GM12865 (cell line): ENCODE measurements at regions not wholly inside any gene's neighbourhood (a gene's known extent, or its start where the extent isn't known, plus 50 kb on each side); places are given as distances from the start of the nearest gene placed in this dataset.

Source experiments
- DNase-seq: peaks from one replicate; pipeline ENCODE4 v3.0.0; 2010; ENCODE audit warnings: low read depth
- H3K4me3 ChIP-seq: 2 replicates; pipeline ENCODE4 v1.5.1; 2011; ENCODE audit warnings: mild to moderate bottlenecking, low read depth, low read length, control low read depth
- TF ChIP-seq, protein P1 (sequence below): IDR thresholded peaks from 2 replicates; pipeline ENCODE4 v1.5.1; 2011; ENCODE audit warnings: low read length, control low read depth, low read depth, inconsistent platforms; ENCODE audit not compliant: insufficient read depth; ENCODE audit errors: missing control alignments

DNA sequence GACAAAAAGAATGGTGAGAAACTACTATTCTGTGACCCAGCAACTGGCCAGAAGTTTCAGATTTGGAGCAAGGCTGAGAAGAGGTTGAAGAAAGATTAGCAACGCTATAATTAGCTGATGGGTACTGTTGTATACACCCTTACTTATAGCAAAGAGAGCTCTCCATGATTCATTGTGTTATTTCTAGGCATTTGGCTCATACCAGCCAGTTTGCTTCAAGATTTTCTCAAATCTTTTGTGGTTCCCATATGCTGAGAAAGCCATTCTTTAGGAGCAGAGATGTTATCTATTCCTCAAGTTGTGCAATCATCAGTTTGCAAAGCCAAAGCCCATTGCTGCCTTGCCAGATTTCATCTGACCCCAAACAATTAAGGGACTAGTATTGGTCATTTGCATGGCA is 179.4 kb downstream of the ETS1 start:
- TF ChIP-seq, protein P1, sequence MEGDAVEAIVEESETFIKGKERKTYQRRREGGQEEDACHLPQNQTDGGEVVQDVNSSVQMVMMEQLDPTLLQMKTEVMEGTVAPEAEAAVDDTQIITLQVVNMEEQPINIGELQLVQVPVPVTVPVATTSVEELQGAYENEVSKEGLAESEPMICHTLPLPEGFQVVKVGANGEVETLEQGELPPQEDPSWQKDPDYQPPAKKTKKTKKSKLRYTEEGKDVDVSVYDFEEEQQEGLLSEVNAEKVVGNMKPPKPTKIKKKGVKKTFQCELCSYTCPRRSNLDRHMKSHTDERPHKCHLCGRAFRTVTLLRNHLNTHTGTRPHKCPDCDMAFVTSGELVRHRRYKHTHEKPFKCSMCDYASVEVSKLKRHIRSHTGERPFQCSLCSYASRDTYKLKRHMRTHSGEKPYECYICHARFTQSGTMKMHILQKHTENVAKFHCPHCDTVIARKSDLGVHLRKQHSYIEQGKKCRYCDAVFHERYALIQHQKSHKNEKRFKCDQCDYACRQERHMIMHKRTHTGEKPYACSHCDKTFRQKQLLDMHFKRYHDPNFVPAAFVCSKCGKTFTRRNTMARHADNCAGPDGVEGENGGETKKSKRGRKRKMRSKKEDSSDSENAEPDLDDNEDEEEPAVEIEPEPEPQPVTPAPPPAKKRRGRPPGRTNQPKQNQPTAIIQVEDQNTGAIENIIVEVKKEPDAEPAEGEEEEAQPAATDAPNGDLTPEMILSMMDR, result no peak
- H3K4me3 ChIP-seq, result no peak overlapping the region
- DNase-seq, result no peak

DNA sequence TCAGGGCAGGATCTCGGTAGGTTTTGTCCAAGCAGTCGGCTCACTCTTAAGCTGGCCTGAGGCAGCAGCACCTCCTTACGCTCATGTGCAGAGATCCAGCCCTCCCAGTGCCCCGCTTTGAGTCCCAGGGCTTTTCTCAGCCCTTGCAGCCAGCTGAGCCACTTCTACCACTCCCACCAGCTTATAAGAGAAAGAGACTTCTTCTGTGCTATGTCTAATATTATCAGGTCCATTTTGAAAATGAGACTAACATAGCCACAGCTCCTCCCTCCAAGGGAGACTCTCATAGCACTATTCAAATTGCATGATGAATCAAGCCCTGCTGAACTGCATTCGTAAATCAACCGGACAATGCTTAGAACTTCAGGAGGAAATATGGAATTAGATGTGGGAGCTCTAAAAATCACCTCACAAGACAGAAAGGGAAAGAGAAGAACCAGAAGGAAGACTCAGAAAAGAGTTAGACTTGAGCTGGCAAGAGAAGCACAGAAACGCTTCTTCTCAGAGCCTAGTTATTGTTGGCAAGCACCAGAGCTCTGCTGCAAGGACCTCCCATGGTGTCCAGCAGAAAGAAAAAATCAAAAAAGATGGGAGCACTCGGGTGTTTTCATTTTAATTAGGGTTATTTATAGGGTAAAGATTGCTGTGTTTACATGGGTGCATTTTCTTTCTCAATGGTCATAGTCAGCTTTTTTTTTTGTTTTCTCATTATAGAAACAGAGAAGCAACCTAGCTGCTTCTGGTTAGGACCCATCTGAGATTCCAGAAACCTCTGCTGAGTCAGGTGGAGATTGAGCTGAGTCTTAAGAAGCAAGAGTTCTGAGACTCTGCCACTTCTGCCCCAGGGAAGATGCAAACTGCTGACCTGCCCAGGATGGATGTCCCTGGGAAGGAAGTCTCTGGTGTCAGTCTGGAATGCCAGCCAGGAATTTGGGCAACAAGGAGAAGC is 181.4 kb downstream of the ETS1 start:
- no peak overlapping the region for H3K4me3 ChIP-seq
- peak; percentile 32 for DNase-seq
- TF ChIP-seq, protein P1, result no peak

DNA sequence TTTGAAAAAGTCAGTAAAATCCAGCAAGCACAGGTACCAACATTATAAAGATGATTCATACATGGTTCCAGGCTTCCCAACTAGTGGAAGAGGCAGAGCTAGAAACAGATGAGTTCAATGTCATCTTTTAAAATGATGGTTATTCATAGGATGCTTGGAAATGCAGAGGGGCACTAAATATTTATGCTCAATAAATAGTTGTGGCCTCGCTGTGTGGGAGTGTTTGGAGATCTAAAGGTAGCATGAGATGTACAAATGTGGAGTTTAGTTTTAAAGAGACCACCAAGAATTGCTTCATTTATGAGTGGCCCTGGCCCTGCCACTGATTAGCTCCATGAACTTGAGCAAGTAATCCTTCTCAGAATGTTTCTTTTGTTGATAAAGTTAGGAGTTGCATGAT is 182.2 kb downstream of the ETS1 start:
- no peak overlapping the region for H3K4me3 ChIP-seq
- TF ChIP-seq, protein P1, result no peak
- no peak for DNase-seq

DNA sequence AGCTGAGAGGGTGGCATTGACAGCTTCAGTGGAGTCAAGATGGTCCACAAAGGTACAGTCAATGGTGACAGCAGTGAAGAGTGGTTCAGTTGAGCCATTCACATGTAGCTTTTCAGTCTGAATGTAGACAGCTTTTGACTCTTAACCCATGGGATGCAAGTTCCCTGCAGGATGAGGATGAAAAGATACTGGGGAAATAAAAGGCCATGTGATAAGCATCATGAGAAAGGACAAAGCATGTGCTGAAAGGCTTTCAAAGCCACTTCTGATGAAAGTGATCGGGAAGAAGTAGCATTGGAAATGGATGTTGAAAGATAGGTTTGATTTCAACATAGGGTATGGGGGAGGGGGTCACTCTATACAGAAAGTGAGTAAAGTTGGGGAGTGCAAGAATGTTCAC is 182.9 kb downstream of the ETS1 start:
- no peak overlapping the region for H3K4me3 ChIP-seq
- DNase-seq, result no peak
- TF ChIP-seq, protein P1, result no peak

DNA sequence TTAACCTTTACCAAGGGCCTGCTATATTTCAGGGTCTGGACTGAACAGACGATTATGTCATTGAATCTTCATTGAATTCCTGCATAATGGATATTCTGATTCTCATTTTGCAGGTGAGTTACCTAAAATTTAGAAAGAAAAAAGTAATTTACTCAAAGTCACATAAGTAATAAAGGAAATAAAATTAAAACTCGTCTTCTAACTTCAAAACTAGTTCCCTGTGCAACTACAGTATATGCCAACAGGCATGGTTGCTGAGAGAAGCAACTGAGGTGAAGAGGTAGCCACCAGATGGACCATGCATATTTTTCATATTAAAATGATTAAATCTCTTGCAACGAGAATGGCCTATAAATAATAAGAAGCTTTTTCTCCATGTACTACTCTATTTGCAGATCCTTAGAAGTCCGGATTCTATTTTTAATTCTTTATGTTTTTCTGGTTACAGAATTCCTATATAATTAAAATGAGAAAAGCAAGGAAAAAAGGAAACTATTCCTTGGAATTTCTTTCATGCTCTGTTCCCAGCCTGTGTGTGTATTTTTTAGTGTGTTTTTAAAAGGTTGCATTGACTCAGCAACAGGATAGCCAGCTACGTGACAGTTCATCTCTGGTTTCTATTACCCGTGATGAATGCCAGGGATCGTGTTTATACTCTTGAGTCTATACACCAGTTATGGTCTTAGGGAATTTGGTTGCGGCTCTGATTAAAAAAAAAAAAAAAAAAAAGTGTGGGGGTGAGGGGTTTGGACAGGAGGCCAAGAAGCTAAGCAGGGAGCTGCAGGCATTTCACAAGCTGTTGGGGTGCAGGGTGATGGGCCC is 186.8 kb downstream of the ETS1 start:
- no peak for DNase-seq
- TF ChIP-seq, protein P1, result no peak

DNA sequence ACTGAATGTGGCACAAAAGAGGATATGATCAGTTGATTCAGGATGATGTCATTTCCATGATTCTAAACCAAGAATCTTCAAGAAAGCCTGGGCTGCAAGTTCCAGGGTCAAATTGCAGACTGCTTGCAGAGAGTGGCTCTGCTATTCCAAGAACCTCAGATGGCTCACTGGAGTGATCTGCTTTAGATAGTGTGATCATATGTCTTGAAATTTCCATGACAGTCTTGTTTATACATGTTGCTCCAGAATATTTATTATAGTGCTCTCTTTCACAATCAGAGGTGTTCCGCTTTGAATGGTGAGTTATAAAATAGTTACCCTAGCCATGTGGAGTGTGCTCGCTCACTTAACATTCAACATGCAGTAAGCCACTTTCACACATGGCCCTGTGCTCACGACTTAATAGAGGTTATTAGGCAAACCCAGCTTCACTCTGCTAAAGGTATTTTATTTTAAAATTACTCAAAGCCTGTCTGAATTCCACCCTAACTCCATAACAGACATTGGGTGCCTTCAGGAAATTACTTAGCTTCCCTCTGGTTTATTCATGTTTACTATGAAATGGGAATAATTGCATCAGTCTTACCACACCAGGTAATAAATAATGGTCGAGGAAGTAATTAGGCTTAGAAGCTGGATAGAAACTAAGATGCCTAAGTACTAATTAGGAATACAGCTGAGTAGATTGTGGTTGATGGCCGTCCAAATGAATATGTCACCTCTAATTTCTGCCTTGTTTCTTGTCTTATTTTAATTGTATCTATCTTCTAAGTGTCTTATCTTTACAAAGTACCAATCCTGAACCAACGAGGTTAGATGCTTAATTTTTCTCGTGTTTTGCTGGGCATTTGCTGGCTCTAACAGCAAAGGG is 187.9 kb downstream of the ETS1 start:
- TF ChIP-seq, protein P1, result no peak
- H3K4me3 ChIP-seq, result no peak overlapping the region
- no peak for DNase-seq

More for the DNA sequence above, 186.8 kb downstream of the ETS1 start:
- no peak overlapping the region for H3K4me3 ChIP-seq
